GM18499 (cell line): ENCODE measurements at regions not wholly inside any gene's neighbourhood (a gene's known extent, or its start where the extent isn't known, plus 50 kb on each side); places are given as distances from the start of the nearest gene placed in this dataset.

Source experiments
- ATAC-seq: cut with Tn5 transposase; IDR thresholded peaks from one replicate; pipeline ENCODE4 v1.9.1; 2021; ENCODE audit warnings: moderate number of reproducible peaks; ENCODE audit not compliant: insufficient read depth, unreplicated experiment

- ATAC-seq = no peak
Measured at GRCh38 chr1:217315346-217315745, 315.5 kb downstream of the GPATCH2 start.

DNA sequence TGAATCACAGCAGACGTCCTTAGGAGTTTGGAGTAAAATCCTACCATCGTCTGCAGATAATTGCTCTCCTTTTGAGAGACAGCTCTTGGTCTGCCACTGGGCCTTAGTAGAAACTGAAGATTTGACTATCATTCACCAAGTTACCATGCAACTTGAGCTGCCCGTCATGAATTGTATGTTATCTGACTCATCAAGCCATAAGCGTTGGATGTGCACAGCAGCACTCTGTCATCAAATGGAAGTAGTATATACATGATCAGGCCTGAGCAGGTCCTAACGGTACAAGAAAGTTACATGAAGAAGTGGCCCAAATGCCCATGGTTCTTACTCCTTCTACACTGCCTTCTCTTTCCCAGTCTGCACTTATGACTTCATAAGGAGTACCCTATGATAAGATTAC lies 317.8 kb downstream of the GPATCH2 start:
- no peak for ATAC-seq

- no peak for ATAC-seq
Measured at GRCh38 chr1:217311766-217312165, 319.1 kb downstream of the GPATCH2 start.

DNA sequence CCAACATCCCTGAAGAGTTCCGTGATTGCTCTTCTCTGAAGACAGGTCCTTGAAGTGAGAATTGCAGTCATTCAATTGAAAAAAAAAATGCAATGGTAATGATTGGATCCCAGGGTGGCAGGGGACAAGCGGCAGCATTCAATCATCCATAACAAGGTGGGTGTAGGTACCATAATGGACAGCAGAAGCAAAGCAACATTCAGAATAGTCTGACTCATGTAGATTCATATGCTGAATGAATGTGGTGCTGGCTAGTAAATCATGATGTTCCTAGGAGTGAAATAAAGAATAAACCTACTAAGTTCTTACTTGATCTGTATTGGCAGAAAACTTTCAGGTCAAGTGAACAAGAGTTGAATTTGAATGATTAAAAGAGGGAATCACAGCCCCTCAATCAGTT lies 319.6 kb downstream of the GPATCH2 start:
- ATAC-seq = no peak

GRCh38 chr1:217281332-217281731 lies 349.6 kb downstream of the GPATCH2 start:
- ATAC-seq = no peak

GRCh38 chr1:217275655-217276398 lies 355.1 kb downstream of the GPATCH2 start:
- ATAC-seq = no peak

- no peak for ATAC-seq
Measured at GRCh38 chr1:217274927-217275654, 355.8 kb downstream of the GPATCH2 start.

DNA sequence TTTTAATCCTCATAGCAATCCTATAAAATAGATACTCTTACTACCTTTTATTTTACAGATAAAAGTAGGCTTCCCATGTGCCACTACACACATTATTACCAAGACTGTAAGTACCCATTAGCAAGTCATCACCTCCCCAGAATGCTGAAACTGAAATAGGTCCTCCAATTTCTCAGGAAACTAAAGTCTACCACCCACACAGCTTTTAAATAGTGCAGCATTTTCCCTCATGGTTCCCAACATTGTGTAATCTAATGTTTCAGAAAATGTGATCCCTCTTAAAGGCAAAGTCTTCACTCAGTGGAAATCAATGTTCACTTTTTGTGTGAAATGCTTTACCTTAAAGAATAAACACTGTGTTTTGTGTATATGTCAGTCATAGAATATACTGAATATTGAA lies 356.5 kb downstream of the GPATCH2 start:
- ATAC-seq = no peak

- ATAC-seq = no peak
Measured at GRCh38 chr1:217273866-217274265, 357.0 kb downstream of the GPATCH2 start.

GRCh38 chr1:217272385-217272784 lies 358.5 kb downstream of the GPATCH2 start:
- ATAC-seq = no peak

GRCh38 chr1:217270101-217270500 lies 360.8 kb downstream of the GPATCH2 start:
- ATAC-seq = no peak

DNA sequence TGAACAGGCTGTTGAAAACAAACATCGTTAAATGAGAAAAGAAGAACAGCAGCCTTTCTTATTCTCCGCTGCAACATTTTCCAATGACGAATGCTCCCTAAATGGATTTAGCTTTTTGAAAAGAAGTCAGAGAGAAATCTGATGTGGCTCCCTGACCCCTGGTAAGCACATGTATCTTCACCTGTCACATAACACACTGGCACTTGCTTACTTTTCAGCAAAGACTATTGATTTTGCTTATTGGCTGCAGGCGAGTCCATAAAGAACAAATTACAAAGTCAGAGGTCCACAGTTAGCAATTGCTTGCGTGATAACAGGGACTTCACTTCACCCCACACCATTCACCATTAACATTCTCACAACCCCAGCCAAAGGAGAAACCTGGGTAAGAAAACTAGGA lies 362.8 kb downstream of the GPATCH2 start:
- ATAC-seq = no peak

GRCh38 chr1:217261636-217262035 lies 369.3 kb downstream of the GPATCH2 start:
- no peak for ATAC-seq

- ATAC-seq = no peak
Measured at GRCh38 chr1:217260676-217261075, 370.2 kb downstream of the GPATCH2 start.

DNA sequence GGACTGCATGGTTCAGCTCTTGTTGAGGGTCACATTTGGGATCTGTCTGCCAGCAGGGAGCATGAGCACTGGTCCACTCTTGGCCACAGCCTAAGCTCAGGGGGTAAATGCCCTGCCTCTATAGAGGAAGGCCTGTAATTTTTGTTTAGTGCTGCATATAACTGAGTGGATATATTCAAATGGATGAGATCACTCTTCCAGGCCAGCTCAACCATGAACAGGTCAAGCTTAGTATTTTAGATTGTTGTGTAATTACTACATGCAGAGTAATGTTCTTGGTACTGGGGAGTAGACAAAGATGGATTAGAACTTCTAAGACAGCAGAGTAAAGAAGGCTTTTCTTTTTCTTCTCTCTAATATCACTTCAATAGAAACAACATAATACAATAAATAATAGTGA lies 376.9 kb downstream of the GPATCH2 start:
- no peak for ATAC-seq

GRCh38 chr1:217253351-217253750 lies 377.5 kb downstream of the GPATCH2 start:
- ATAC-seq = no peak

- no peak for ATAC-seq
Measured at GRCh38 chr1:217251121-217251520, 379.8 kb downstream of the GPATCH2 start.

DNA sequence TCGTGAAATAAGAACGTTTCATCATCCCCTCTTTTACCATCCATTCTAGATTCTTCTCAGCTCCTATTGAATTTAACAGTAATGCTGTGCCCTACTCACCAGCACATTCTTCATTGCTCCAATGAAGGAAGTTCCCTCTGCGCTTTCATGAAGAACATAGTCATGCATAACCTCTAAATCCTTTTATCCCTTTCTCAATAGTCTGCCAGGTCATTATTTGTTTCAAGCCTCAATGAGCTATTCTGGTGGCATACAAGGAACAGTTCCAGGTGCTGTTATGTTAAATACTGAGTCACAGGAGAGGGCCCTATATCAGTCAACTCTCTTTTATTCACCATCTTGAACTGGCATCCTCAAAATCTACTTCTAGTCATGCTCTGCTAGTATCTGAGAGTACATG lies 381.0 kb downstream of the GPATCH2 start:
- no peak for ATAC-seq

- no peak for ATAC-seq
Measured at GRCh38 chr1:217244971-217245370, 385.9 kb downstream of the GPATCH2 start.

DNA sequence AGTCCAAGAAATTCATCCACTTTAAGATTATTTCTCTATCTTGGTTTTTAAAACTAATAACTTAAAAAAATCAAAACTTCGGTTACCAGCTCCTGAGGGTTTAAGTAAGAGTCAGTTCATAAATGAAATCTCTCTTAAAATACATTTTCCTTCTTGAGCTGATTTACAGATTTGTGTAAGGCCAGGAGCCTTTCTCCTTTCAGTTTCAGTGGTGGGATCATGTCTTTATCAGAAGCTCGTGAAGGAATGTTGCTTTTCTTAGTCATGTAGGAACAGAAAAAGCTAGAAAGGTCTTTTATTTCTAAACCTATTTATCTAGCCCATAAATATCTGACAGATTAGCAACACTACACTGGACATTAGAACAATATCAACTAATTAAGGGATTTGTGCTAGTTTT lies 390.2 kb downstream of the GPATCH2 start:
- ATAC-seq = no peak

DNA sequence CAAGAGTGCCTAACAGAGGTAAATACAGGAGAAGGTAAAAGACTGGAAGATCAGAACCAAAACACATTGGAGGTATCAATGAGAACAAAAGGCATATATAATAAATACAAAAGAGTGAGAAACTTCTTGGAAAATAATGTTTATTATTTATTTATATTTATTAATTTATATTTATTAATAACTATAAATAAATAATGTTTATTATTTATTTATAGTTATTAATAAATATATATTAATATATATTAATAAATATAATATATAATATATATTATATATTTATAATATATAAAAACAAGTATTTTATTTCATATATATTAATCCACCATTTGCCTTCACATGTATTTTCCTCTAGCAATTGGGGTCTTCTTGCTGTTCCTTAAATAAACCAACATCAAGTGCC lies 391.9 kb downstream of the GPATCH2 start:
- no peak for ATAC-seq

GRCh38 chr1:217230412-217230811 lies 400.5 kb downstream of the GPATCH2 start:
- ATAC-seq = no peak
